Bronchial epithelial cell (primary cell): ENCODE measurements at regions not wholly inside any gene's neighbourhood (a gene's known extent, or its start where the extent isn't known, plus 50 kb on each side); places are given as distances from the start of the nearest gene placed in this dataset.
A peak's percentile ranks its signal among the peaks of the same experiment; 100 is the strongest.

ENCODE experiments used
- DNase-seq: peaks from one replicate; pipeline ENCODE4 v3.0.0-alpha.2; 2010; ENCODE audit warnings: low read depth
- FAIRE-seq: peaks from 2 replicates; lab custom pipeline; 2011; peaks lifted over from hg19 to GRCh38; lab: Jason Lieb, UNC
- H3K27me3 ChIP-seq: 2 replicates; pipeline ENCODE4 v1.5.1; 2011; ENCODE audit warnings: low read length; ENCODE audit not compliant: control insufficient read depth, insufficient read depth
- H3K36me3 ChIP-seq: 2 replicates; pipeline ENCODE4 v1.5.1; 2011; ENCODE audit warnings: low read length; ENCODE audit not compliant: control insufficient read depth, insufficient read depth
- H3K4me3 ChIP-seq: 2 replicates; pipeline ENCODE4 v1.5.1; 2011; ENCODE audit warnings: mild to moderate bottlenecking, low read depth, low read length, control low read depth
- CTCF ChIP-seq: IDR thresholded peaks from 2 replicates; pipeline ENCODE4 v1.5.1; 2011; ENCODE audit warnings: mild to moderate bottlenecking, moderate library complexity, low read length, control low read depth, inconsistent platforms; ENCODE audit not compliant: insufficient read depth, severe bottlenecking

- H3K27me3 ChIP-seq, result no peaks in the 10 kb centered on the region
- DNase-seq (no peak), FAIRE-seq (no peak)
- no peak overlapping the region for H3K4me3 ChIP-seq
- TF ChIP-seq CTCF, result no peak
- no peaks in the 10 kb centered on the region for H3K36me3 ChIP-seq
Measured at GRCh38 chr1:30166174-30166573, 557.2 kb downstream of the MATN1 start.

DNA sequence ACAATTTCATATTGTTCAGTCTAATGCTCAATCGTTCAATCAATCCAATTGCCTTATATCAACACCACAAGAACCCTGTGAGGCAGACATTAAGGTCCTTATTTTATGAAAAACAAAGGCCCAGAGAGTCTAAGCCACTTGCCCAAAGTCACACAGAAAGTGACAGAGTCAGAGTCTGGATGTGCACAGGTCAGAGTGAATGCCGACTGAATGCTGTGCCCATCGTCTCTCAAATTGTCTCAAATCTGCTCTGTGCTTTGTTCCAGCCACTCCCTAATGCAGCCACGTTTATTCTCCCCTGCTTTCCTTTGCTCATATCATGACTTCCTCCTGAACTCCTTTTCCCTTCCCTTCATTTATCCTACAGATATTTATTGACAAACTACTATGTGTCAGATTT is 558.3 kb downstream of the MATN1 start:
- Histone ChIP-seq H3K27me3 (no peaks in the 10 kb centered on the region), H3K4me3 (no peak overlapping the region), H3K36me3 (no peaks in the 10 kb centered on the region)
- DNase-seq (no peak), FAIRE-seq (peak; percentile 76)
- no peak for TF ChIP-seq CTCF

GRCh38 chr1:30164693-30165092 is 558.7 kb downstream of the MATN1 start:
- FAIRE-seq (no peak), DNase-seq (no peak)
- no peak for TF ChIP-seq CTCF
- no peaks in the 10 kb centered on the region for H3K27me3 ChIP-seq
- H3K36me3 ChIP-seq, result no peaks in the 10 kb centered on the region
- no peak overlapping the region for H3K4me3 ChIP-seq

DNA sequence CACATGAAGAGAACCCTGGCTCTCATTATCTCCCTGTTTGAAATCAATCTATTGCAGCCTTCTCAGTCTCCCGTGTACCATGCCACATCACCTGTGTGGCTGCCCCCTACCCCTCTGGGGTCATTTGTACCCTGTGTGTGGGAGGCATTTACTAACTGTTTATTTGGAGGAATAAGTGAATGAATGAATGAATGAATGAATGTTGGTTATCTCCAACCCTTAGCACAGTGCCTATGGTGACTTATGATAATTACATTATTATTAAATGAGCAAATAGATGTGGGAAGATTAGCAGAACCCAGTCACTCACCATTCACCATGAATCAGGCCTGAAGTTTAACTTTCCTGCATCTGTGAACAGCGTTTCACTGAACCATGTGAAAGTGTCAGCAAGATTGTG is 560.8 kb downstream of the MATN1 start:
- no peak for DNase-seq
- H3K36me3 ChIP-seq, result no peaks in the 10 kb centered on the region
- no peak for TF ChIP-seq CTCF
- H3K27me3 ChIP-seq, result no peaks in the 10 kb centered on the region
- no peak overlapping the region for H3K4me3 ChIP-seq
- FAIRE-seq, result no peak

DNA sequence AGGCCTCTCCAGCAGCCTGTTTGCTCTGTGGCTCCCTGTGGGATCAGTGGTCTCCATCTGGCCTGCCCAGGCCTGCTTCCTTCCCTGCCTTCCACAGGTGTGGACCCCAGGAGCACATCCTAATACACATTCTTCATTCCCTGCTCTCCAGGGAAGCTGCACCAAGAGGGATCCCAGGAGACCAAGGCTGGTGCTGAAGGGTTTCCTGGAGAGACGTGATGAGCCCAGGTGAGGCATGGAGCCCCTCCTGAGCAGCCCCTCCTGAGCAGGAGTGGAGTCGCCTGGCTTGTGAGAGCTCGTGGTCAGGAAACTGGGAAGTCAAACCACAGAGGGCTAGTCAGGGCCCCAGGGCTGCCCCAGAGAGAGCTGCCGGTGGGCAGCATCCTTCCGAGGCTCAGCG is 561.4 kb downstream of the MATN1 start:
- Histone ChIP-seq H3K4me3 (no peak overlapping the region), H3K36me3 (no peaks in the 10 kb centered on the region), H3K27me3 (no peaks in the 10 kb centered on the region)
- TF ChIP-seq CTCF, result no peak
- DNase-seq (no peak), FAIRE-seq (no peak)

DNA sequence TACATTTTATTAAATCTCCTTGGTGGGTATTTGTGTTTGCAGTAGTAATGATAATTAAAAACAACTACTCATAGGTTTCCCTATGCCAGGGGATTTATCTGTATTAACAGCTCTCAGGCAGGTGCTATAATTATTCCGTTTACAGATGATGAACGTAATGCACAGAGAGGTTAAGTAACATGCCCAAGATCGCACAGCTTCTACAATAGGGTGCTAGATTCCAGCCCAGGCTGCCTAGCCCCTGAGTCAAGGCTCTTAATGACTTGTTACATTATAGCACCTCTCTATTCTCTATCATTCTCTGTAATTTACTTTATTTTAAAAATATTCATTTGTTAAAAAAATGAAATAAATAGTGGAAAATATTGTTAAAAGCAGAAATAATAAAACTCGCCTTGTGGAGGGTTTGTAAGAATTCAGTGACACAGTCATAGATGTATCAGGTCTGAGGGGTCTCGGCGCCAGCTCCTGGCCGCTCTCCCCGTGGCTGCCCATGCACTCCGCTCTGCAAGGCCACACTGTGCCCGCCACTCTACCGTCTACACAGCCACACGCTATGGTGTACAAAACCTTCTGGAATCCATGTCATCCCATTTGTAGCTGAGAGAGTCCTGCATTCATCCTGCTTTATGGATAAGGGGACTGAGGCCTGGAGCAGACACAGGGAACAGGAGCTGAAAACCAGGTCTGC is 562.2 kb downstream of the MATN1 start:
- no peak for TF ChIP-seq CTCF
- Histone ChIP-seq H3K4me3 (no peak overlapping the region), H3K36me3 (no peaks in the 10 kb centered on the region), H3K27me3 (no peaks in the 10 kb centered on the region)
- DNase-seq (no peak), FAIRE-seq (no peak)
